GM23338 (cell line): ENCODE measurements at regions not wholly inside any gene's neighbourhood (a gene's known extent, or its start where the extent isn't known, plus 50 kb on each side); places are given as distances from the start of the nearest gene placed in this dataset.

Source experiments
- ATAC-seq: fragments of 200-7000 bp; cut with Tn5 transposase; 3 replicates; pipeline ENCODE4 v1.9.1; 2020
- DNase-seq: peaks from one replicate; pipeline ENCODE4 v3.0.0-alpha.2; 2015; ENCODE audit warnings: low spot score
- H2AFZ ChIP-seq: fragments of 200-600 bp; sonication (generic); 2 replicates; pipeline ENCODE4 v1.8.0; 2016; ENCODE audit warnings: antibody characterized with exemption, mild to moderate bottlenecking, moderate library complexity
- H3F3A ChIP-seq: fragments of 200-600 bp; sonication (generic); replicated peaks from 2 replicates; pipeline ENCODE4 v1.8.0; 2017; ENCODE audit warnings: antibody characterized with exemption, mixed run types, low read depth
- H3K27ac ChIP-seq: fragments of 200-600 bp; sonication (generic); 2 replicates; pipeline ENCODE4 v1.6.1; 2016; ENCODE audit warnings: low read depth
- H3K27me3 ChIP-seq: fragments of 200-600 bp; sonication (generic); 2 replicates; pipeline ENCODE4 v1.8.0; 2016; ENCODE audit warnings: mild to moderate bottlenecking, mixed run types, moderate library complexity; ENCODE audit not compliant: insufficient read depth
- H3K36me3 ChIP-seq: fragments of 200-600 bp; sonication (generic); 2 replicates; pipeline ENCODE4 v1.8.0; 2016; ENCODE audit warnings: mild to moderate bottlenecking; ENCODE audit not compliant: insufficient read depth
- H3K4me1 ChIP-seq: fragments of 200-600 bp; sonication (generic); 2 replicates; pipeline ENCODE4 v1.8.0; 2016; ENCODE audit warnings: mild to moderate bottlenecking, moderate library complexity; ENCODE audit not compliant: insufficient read depth
- H3K4me2 ChIP-seq: fragments of 200-600 bp; sonication (generic); 2 replicates; pipeline ENCODE4 v1.7.1; 2017; ENCODE audit warnings: mixed run types
- H3K4me3 ChIP-seq: fragments of 200-600 bp; sonication (generic); 2 replicates; pipeline ENCODE4 v1.6.1; 2016; ENCODE audit warnings: mixed run types
- H3K79me2 ChIP-seq: fragments of 200-600 bp; sonication (generic); replicated peaks from 2 replicates; pipeline ENCODE4 v1.8.0; 2017; ENCODE audit warnings: mild to moderate bottlenecking; ENCODE audit not compliant: insufficient read depth
- H3K9me2 ChIP-seq: fragments of 200-600 bp; sonication (generic); 2 replicates; pipeline ENCODE4 v1.8.0; 2017; ENCODE audit not compliant: insufficient read depth
- H4K20me1 ChIP-seq: fragments of 200-600 bp; sonication (generic); replicated peaks from 2 replicates; pipeline ENCODE4 v1.8.0; 2017; ENCODE audit warnings: mild to moderate bottlenecking; ENCODE audit not compliant: insufficient read depth
- H3K27ac Mint-ChIP-seq: 2 replicates; pipeline ENCODE4 v1.8.0; 2020; ENCODE audit warnings: inconsistent platforms, mild to moderate bottlenecking, moderate library complexity, mixed read lengths
- H3K27me3 Mint-ChIP-seq: 3 replicates; pipeline ENCODE4 v1.8.0; 2022; ENCODE audit warnings: low read depth, mild to moderate bottlenecking, moderate library complexity, mixed read lengths, inconsistent platforms; ENCODE audit not compliant: insufficient read depth, poor library complexity
- H3K36me3 Mint-ChIP-seq: 3 replicates; pipeline ENCODE4 v1.8.0; 2021; ENCODE audit warnings: low read depth, mild to moderate bottlenecking, inconsistent platforms, moderate library complexity, mixed read lengths
- H3K4me1 Mint-ChIP-seq: 3 replicates; pipeline ENCODE4 v1.8.0; 2020; ENCODE audit warnings: mild to moderate bottlenecking, inconsistent platforms, mixed read lengths
- H3K4me3 Mint-ChIP-seq: 3 replicates; pipeline ENCODE4 v1.8.0; 2021; ENCODE audit warnings: moderate library complexity, mild to moderate bottlenecking, inconsistent platforms, mixed read lengths
- H3K9me3 Mint-ChIP-seq: 3 replicates; pipeline ENCODE4 v1.8.0; 2020; ENCODE audit warnings: moderate library complexity, mild to moderate bottlenecking, inconsistent platforms, mixed read lengths
- CTCF ChIP-seq, 2 experiments: fragments of 200-600 bp in 1 of 2; sonication (generic) in 1 of 2; conservative IDR thresholded peaks; 2 replicates each; pipeline versions ENCODE4 v1.5.1 to v1.6.1; 2016 to 2017; ENCODE audit warnings: antibody characterized with exemption in 2 of 2, low read depth in 2 of 2, mild to moderate bottlenecking in 2 of 2, moderate library complexity in 1 of 2
- JUNB ChIP-seq: IDR thresholded peaks from one replicate; pipeline ENCODE4 v1.6.1; 2016; ENCODE audit warnings: antibody characterized with exemption; ENCODE audit not compliant: unreplicated experiment
- NANOG ChIP-seq: IDR thresholded peaks from 2 replicates; pipeline ENCODE4 v1.6.1; 2016; ENCODE audit warnings: antibody characterized with exemption, borderline replicate concordance
- STAT1 ChIP-seq: IDR thresholded peaks from one replicate; pipeline ENCODE4 v1.6.1; 2016; ENCODE audit warnings: antibody characterized with exemption; ENCODE audit not compliant: unreplicated experiment
- ZNF331 ChIP-seq: fragments of 250-450 bp; sonication (Bioruptor Pico); IDR thresholded peaks from 2 replicates; pipeline ENCODE4 v1.5.0; 2020; ENCODE audit warnings: low read depth, mild to moderate bottlenecking, moderate library complexity
- ZNF462 ChIP-seq: fragments of 250-450 bp; sonication (Bioruptor Pico); IDR thresholded peaks from 2 replicates; pipeline ENCODE4 v1.5.0; 2020; ENCODE audit warnings: mild to moderate bottlenecking, moderate library complexity
- TF ChIP-seq, protein P1 (sequence below): IDR thresholded peaks from one replicate; pipeline ENCODE4 v1.6.1; 2018; ENCODE audit warnings: antibody characterized with exemption; ENCODE audit not compliant: unreplicated experiment
- TF ChIP-seq, protein P2 (sequence below): IDR thresholded peaks from 2 replicates; pipeline ENCODE4 v1.6.1; 2016; ENCODE audit warnings: antibody characterized with exemption

DNA sequence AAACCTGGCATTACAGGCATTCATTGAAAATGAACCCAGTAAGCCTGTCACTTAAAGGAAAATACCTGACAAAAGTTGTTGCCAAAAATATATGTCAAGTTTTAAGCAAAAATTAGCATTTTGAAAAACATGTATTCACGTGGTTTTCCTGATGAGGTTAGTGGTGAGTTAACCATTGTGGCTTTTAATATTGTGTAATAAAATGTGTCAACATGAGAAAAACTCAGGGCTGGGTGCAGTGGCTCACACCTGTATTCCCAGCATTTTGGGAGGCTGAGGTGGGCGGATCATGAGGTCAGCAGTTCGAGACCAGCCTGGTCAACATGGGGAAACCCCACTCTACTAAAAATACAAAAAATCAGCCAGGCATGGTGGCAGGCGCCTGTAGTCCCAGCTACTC lies 731.4 kb downstream of the KCNT2 start (continued):
- TF ChIP-seq, protein P1, sequence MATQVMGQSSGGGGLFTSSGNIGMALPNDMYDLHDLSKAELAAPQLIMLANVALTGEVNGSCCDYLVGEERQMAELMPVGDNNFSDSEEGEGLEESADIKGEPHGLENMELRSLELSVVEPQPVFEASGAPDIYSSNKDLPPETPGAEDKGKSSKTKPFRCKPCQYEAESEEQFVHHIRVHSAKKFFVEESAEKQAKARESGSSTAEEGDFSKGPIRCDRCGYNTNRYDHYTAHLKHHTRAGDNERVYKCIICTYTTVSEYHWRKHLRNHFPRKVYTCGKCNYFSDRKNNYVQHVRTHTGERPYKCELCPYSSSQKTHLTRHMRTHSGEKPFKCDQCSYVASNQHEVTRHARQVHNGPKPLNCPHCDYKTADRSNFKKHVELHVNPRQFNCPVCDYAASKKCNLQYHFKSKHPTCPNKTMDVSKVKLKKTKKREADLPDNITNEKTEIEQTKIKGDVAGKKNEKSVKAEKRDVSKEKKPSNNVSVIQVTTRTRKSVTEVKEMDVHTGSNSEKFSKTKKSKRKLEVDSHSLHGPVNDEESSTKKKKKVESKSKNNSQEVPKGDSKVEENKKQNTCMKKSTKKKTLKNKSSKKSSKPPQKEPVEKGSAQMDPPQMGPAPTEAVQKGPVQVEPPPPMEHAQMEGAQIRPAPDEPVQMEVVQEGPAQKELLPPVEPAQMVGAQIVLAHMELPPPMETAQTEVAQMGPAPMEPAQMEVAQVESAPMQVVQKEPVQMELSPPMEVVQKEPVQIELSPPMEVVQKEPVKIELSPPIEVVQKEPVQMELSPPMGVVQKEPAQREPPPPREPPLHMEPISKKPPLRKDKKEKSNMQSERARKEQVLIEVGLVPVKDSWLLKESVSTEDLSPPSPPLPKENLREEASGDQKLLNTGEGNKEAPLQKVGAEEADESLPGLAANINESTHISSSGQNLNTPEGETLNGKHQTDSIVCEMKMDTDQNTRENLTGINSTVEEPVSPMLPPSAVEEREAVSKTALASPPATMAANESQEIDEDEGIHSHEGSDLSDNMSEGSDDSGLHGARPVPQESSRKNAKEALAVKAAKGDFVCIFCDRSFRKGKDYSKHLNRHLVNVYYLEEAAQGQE: no peak
- no peak for TF ChIP-seq STAT1

- no peaks in the 10 kb centered on the region for H3K4me1 ChIP-seq
- H3K4me3 ChIP-seq: no peak overlapping the region
- Mint-ChIP-seq H3K27ac (no peak overlapping the region), H3K9me3 (no peaks in the 10 kb centered on the region), H3K4me1 (no peaks in the 10 kb centered on the region), H3K27me3 (no peaks in the 10 kb centered on the region), H3K36me3 (no peaks in the 10 kb centered on the region), H3K4me3 (no peak overlapping the region)
- peak overlapping the region; percentile 16; the same call in 1 of the 2 replicates for H2AFZ ChIP-seq
- H3K27me3 ChIP-seq: no peaks in the 10 kb centered on the region
- H3K79me2 ChIP-seq: no peaks in the 10 kb centered on the region
- DNase-seq (no peak), ATAC-seq (no peak)
- H3K27ac ChIP-seq: no peak overlapping the region
- H4K20me1 ChIP-seq: no peaks in the 10 kb centered on the region
- H3F3A ChIP-seq: no peaks in the 10 kb centered on the region
- H3K36me3 ChIP-seq: no peaks in the 10 kb centered on the region
- H3K4me2 ChIP-seq: no peak overlapping the region
- no peaks in the 10 kb centered on the region for H3K9me2 ChIP-seq
- no peak for TF ChIP-seq ZNF331
These were observed 735.9 kb downstream of the KCNT2 start for GRCh38 chr1:195872376-195872775.

GRCh38 chr1:195867638-195868037 lies 740.6 kb downstream of the KCNT2 start:
- H3K36me3 ChIP-seq: no peaks in the 10 kb centered on the region
- H3K9me2 ChIP-seq: no peaks in the 10 kb centered on the region
- Mint-ChIP-seq H3K27me3 (no peaks in the 10 kb centered on the region), H3K36me3 (no peaks in the 10 kb centered on the region), H3K4me3 (no peak overlapping the region), H3K4me1 (peaks cover 9% of the 10 kb centered on the region; the same call in 2 of the 3 replicates), H3K27ac (no peak overlapping the region), H3K9me3 (no peaks in the 10 kb centered on the region)
- no peak overlapping the region for H3K4me3 ChIP-seq
- no peaks in the 10 kb centered on the region for H3K27me3 ChIP-seq
- H3F3A ChIP-seq: no peaks in the 10 kb centered on the region
- peaks cover 12% of the 10 kb centered on the region for H3K4me1 ChIP-seq
- no peak overlapping the region for H2AFZ ChIP-seq
- H4K20me1 ChIP-seq: no peaks in the 10 kb centered on the region
- DNase-seq (no peak), ATAC-seq (no peak)
- H3K79me2 ChIP-seq: no peaks in the 10 kb centered on the region
- no peak overlapping the region for H3K27ac ChIP-seq
- no peak overlapping the region for H3K4me2 ChIP-seq
- TF ChIP-seq CTCF (conservative IDR thresholded peaks at IDR 0.05; ENCODE audit: low read depth in 2 of 2) (no peak), JUNB (no peak), NANOG (no peak), ZNF331 (no peak), ZNF462 (no peak)
- TF ChIP-seq, protein P2, sequence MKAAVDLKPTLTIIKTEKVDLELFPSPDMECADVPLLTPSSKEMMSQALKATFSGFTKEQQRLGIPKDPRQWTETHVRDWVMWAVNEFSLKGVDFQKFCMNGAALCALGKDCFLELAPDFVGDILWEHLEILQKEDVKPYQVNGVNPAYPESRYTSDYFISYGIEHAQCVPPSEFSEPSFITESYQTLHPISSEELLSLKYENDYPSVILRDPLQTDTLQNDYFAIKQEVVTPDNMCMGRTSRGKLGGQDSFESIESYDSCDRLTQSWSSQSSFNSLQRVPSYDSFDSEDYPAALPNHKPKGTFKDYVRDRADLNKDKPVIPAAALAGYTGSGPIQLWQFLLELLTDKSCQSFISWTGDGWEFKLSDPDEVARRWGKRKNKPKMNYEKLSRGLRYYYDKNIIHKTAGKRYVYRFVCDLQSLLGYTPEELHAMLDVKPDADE: no peak
